ENCODE measurements at regions not wholly inside any gene's neighbourhood (a gene's known extent, or its start where the extent isn't known, plus 50 kb on each side); places are given as distances from the start of the nearest gene placed in this dataset.
"Not testable (repeated sequence)": the region's sequence is repeated elsewhere in the genome, so short reads cannot be mapped to it uniquely, and the experiment has no call there.

DNA sequence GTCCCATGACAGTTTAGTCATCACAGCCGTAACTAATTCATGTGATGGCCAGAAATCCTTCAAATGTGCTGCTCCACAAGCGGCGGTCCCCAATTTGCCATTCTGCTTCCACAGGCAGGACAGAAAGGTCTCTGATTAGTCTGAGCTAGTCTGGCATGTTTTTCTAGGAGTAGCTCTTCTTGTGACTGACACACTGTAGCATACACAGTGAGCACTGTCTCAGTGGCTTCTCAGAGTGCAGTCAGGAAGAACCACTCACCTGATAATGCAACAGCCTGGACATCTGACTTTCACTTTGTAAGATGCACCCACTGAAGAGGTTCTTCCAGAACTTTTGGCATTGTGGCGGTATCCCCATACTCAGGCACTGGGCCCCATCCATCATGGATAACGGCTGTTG lies 1266.2 kb downstream of the TMEM121 start:
- no peaks in the 10 kb centered on the region for H3K4me1 ChIP-seq (ENCODE audit: control insufficient read depth in 5 of 5, insufficient read depth in 5 of 5, low read length in 5 of 5)
- no peak overlapping the region for H3K9ac ChIP-seq (ENCODE audit: insufficient read depth in 1 of 2, low read length in 2 of 2)
- 81 to 92% methylated on average over 5 of the region's 5 CpGs for WGBS, 2 donors
- no peak overlapping the region for H3K4me3 ChIP-seq
- H3K27me3 ChIP-seq (ENCODE audit: control insufficient read depth in 3 of 3, insufficient read depth in 3 of 3, low read length in 2 of 3) = no peaks in the 10 kb centered on the region
- DNase-seq = no peak
- H3K9me3 ChIP-seq (ENCODE audit: control insufficient read depth in 4 of 4, insufficient read depth in 3 of 4, low read length in 3 of 4) = peaks cover 0 to 15% (median 0%) of the 10 kb centered on the region in 4 donors
- TF ChIP-seq, protein P1, sequence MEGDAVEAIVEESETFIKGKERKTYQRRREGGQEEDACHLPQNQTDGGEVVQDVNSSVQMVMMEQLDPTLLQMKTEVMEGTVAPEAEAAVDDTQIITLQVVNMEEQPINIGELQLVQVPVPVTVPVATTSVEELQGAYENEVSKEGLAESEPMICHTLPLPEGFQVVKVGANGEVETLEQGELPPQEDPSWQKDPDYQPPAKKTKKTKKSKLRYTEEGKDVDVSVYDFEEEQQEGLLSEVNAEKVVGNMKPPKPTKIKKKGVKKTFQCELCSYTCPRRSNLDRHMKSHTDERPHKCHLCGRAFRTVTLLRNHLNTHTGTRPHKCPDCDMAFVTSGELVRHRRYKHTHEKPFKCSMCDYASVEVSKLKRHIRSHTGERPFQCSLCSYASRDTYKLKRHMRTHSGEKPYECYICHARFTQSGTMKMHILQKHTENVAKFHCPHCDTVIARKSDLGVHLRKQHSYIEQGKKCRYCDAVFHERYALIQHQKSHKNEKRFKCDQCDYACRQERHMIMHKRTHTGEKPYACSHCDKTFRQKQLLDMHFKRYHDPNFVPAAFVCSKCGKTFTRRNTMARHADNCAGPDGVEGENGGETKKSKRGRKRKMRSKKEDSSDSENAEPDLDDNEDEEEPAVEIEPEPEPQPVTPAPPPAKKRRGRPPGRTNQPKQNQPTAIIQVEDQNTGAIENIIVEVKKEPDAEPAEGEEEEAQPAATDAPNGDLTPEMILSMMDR (IDR thresholded peaks at IDR 0.05; ENCODE audit: control extremely low read depth, extremely low read depth) = no peak
- H3K27ac ChIP-seq (ENCODE audit: low read depth in 1 of 2, low read length in 1 of 2) = no peak overlapping the region
- no peak for ATAC-seq (ENCODE audit: insufficient read depth, low FRiP score)
- H3K36me3 ChIP-seq (ENCODE audit: control insufficient read depth in 4 of 4, insufficient read depth in 4 of 4, low read length in 4 of 4) = no peaks in the 10 kb centered on the region

GRCh38 chr14:106798166-106798565 lies 1271.8 kb downstream of the TMEM121 start:
- not testable (repeated sequence) for DNase-seq; H3K9me3 ChIP-seq (ENCODE audit: control insufficient read depth in 4 of 4, insufficient read depth in 3 of 4, low read length in 3 of 4); H3K36me3 ChIP-seq (ENCODE audit: control insufficient read depth in 4 of 4, insufficient read depth in 4 of 4, low read length in 4 of 4); H3K4me1 ChIP-seq (ENCODE audit: control insufficient read depth in 5 of 5, insufficient read depth in 5 of 5, low read length in 5 of 5); H3K9ac ChIP-seq (ENCODE audit: insufficient read depth in 1 of 2, low read length in 2 of 2); H3K27me3 ChIP-seq (ENCODE audit: control insufficient read depth in 3 of 3, insufficient read depth in 3 of 3, low read length in 2 of 3); H3K27ac ChIP-seq (ENCODE audit: low read depth in 1 of 2, low read length in 1 of 2); ATAC-seq (ENCODE audit: insufficient read depth, low FRiP score); H3K4me3 ChIP-seq
- WGBS, 2 donors = 60 to 63% methylated on average over 4 of the region's 4 CpGs

GRCh38 chr14:106802413-106803364 lies 1276.3 kb downstream of the TMEM121 start:
- DNase-seq = no peak
- ATAC-seq (ENCODE audit: insufficient read depth, low FRiP score) = no peak
- H3K4me3 ChIP-seq = no peak overlapping the region
- H3K9ac ChIP-seq (ENCODE audit: insufficient read depth in 1 of 2, low read length in 2 of 2) = no peak overlapping the region
- 60 to 68% methylated on average over 26 of the region's 26 CpGs for WGBS, 2 donors
- H3K4me1 ChIP-seq (ENCODE audit: control insufficient read depth in 5 of 5, insufficient read depth in 5 of 5, low read length in 5 of 5) = no peaks in the 10 kb centered on the region
- TF ChIP-seq, protein P1 (IDR thresholded peaks at IDR 0.05; ENCODE audit: control extremely low read depth, extremely low read depth) = no peak
- no peaks in the 10 kb centered on the region for H3K36me3 ChIP-seq (ENCODE audit: control insufficient read depth in 4 of 4, insufficient read depth in 4 of 4, low read length in 4 of 4)
- H3K9me3 ChIP-seq (ENCODE audit: control insufficient read depth in 4 of 4, insufficient read depth in 3 of 4, low read length in 3 of 4) = peaks cover 0 to 4% (median under 1%) of the 10 kb centered on the region in 4 donors
- H3K27me3 ChIP-seq (ENCODE audit: control insufficient read depth in 3 of 3, insufficient read depth in 3 of 3, low read length in 2 of 3) = no peaks in the 10 kb centered on the region
- no peak overlapping the region for H3K27ac ChIP-seq (ENCODE audit: low read depth in 1 of 2, low read length in 1 of 2)

DNA sequence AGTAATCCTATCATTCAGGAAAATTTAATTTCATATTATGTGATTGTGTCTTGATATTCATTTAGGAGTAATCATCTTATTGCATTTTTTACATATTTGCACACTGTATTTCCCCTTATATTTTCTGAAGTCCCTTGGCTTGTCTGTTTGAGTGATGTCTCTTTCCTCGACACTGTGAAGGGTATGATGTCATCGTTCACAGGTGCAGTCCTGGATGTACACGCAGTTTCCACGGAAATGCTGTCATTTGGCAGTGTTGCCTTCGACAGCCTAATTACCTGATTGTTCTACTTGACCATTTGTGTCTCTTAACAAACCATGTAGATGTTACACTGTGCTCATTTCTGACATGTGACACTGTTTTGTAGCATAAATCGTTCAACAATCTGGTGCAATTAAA lies 1277.0 kb downstream of the TMEM121 start:
- Histone ChIP-seq H3K27me3 (ENCODE audit: control insufficient read depth in 3 of 3, insufficient read depth in 3 of 3, low read length in 2 of 3) (no peaks in the 10 kb centered on the region), H3K4me3 (no peak overlapping the region)

More for the DNA sequence above, 1277.0 kb downstream of the TMEM121 start:
- Histone ChIP-seq H3K36me3 (ENCODE audit: control insufficient read depth in 4 of 4, insufficient read depth in 4 of 4, low read length in 4 of 4) (no peaks in the 10 kb centered on the region), H3K27ac (ENCODE audit: low read depth in 1 of 2, low read length in 1 of 2) (no peak overlapping the region), H3K9me3 (ENCODE audit: control insufficient read depth in 4 of 4, insufficient read depth in 3 of 4, low read length in 3 of 4) (peaks cover 0 to 4% (median under 1%) of the 10 kb centered on the region in 4 donors), H3K4me1 (ENCODE audit: control insufficient read depth in 5 of 5, insufficient read depth in 5 of 5, low read length in 5 of 5) (no peaks in the 10 kb centered on the region), H3K9ac (ENCODE audit: insufficient read depth in 1 of 2, low read length in 2 of 2) (no peak overlapping the region)
- ATAC-seq (ENCODE audit: insufficient read depth, low FRiP score) = no peak
- no peak for DNase-seq
- TF ChIP-seq, protein P1 (IDR thresholded peaks at IDR 0.05; ENCODE audit: control extremely low read depth, extremely low read depth) = no peak
- 53 to 66% methylated on average over 6 of the region's 6 CpGs for WGBS, 2 donors
